SIG-M5 treated with dmso at 0.1 percent for 504 hours (cell line): ENCODE measurements at regions not wholly inside any gene's neighbourhood (a gene's known extent, or its start where the extent isn't known, plus 50 kb on each side); places are given as distances from the start of the nearest gene placed in this dataset.

Experiments used
- DNase-seq: peaks from one replicate; lab custom pipeline; 2025; ENCODE audit not compliant: unreplicated experiment; lab: John Stamatoyannopoulos, UW

- DNase-seq = no peak
Observed at GRCh38 chrX:39577985-39578869, 519.5 kb downstream of the BCOR start.

- DNase-seq = no peak
Observed at GRCh38 chrX:39580043-39580442, 517.7 kb downstream of the BCOR start.

- DNase-seq = no peak
Observed at GRCh38 chrX:39581411-39581810, 516.3 kb downstream of the BCOR start.

GRCh38 chrX:39582091-39582490 lies 515.7 kb downstream of the BCOR start:
- no peak for DNase-seq

GRCh38 chrX:39582976-39583375 lies 514.8 kb downstream of the BCOR start:
- DNase-seq = no peak

- DNase-seq = no peak
Observed at GRCh38 chrX:39585808-39586207, 511.9 kb downstream of the BCOR start.

GRCh38 chrX:39586359-39586758 lies 511.4 kb downstream of the BCOR start:
- no peak for DNase-seq

- DNase-seq = no peak
Observed at GRCh38 chrX:39591099-39591498, 506.7 kb downstream of the BCOR start.

GRCh38 chrX:39592776-39593175 lies 505.0 kb downstream of the BCOR start:
- no peak for DNase-seq

- DNase-seq = no peak
Observed at GRCh38 chrX:39595977-39596376, 501.8 kb downstream of the BCOR start.

GRCh38 chrX:39596437-39596836 lies 501.3 kb downstream of the BCOR start:
- DNase-seq = no peak

GRCh38 chrX:39599339-39599738 lies 498.4 kb downstream of the BCOR start:
- no peak for DNase-seq

GRCh38 chrX:39600222-39600621 lies 497.5 kb downstream of the BCOR start:
- DNase-seq = no peak

GRCh38 chrX:39601231-39602177 lies 496.3 kb downstream of the BCOR start:
- no peak for DNase-seq

- DNase-seq = no peak
Observed at GRCh38 chrX:39602195-39602594, 495.6 kb downstream of the BCOR start.

GRCh38 chrX:39603230-39603629 lies 494.5 kb downstream of the BCOR start:
- DNase-seq = no peak

- no peak for DNase-seq
Observed at GRCh38 chrX:39605183-39605582, 492.6 kb downstream of the BCOR start.

- DNase-seq = no peak
Observed at GRCh38 chrX:39605866-39606265, 491.9 kb downstream of the BCOR start.

GRCh38 chrX:39609941-39610340 lies 487.8 kb downstream of the BCOR start:
- no peak for DNase-seq

GRCh38 chrX:39611468-39611867 lies 486.3 kb downstream of the BCOR start:
- no peak for DNase-seq

GRCh38 chrX:39613482-39613995 lies 484.2 kb downstream of the BCOR start:
- DNase-seq = no peak
